K562 (cell line): ENCODE measurements at regions not wholly inside any gene's neighbourhood (a gene's known extent, or its start where the extent isn't known, plus 50 kb on each side); places are given as distances from the start of the nearest gene placed in this dataset.
A peak's percentile ranks its signal among the peaks of the same experiment; 100 is the strongest.

Source experiments
- C11orf30 ChIP-seq: fragments of 450-650 bp; IDR thresholded peaks from 2 replicates; pipeline ENCODE4 v1.6.1; 2016; ENCODE audit warnings: low read depth, mild to moderate bottlenecking
- CHD4 ChIP-seq: fragments of 200-600 bp; sonication (generic); IDR thresholded peaks from 3 replicates; pipeline ENCODE4 v1.6.1; 2012; ENCODE audit warnings: low read depth, mild to moderate bottlenecking, mixed read lengths, low read length, inconsistent platforms; ENCODE audit not compliant: insufficient read depth, insufficient replicate concordance, poor library complexity, severe bottlenecking
- ETS2 ChIP-seq: IDR thresholded peaks from 2 replicates; pipeline ENCODE4 v1.6.1; 2016; ENCODE audit warnings: borderline replicate concordance, missing genetic modification characterization, mild to moderate bottlenecking, moderate library complexity, missing compliant biosample characterization; ENCODE audit not compliant: poor library complexity, severe bottlenecking
- ETV1 ChIP-seq: fragments of 450-650 bp; conservative IDR thresholded peaks from 2 replicates; pipeline ENCODE4 v1.6.1; 2016; ENCODE audit warnings: missing genetic modification characterization, control low read depth, low read depth, missing compliant biosample characterization
- GABPA ChIP-seq: fragments of 200-800 bp; sonication (Bioruptor generic); conservative IDR thresholded peaks from 2 replicates; pipeline ENCODE4 v1.6.1; 2016; ENCODE audit warnings: low read depth, missing genetic modification characterization, missing compliant biosample characterization
- HEY1 ChIP-seq: fragments of 250-450 bp; sonication (Bioruptor Pico); IDR thresholded peaks from 2 replicates; pipeline ENCODE4 v1.5.0; 2020; ENCODE audit warnings: mild to moderate bottlenecking, moderate library complexity, borderline replicate concordance
- HSF4 ChIP-seq: fragments of 250-450 bp; sonication (Bioruptor Pico); IDR thresholded peaks from 2 replicates; pipeline ENCODE4 v2.1.2; 2022; ENCODE audit warnings: mild to moderate bottlenecking, moderate library complexity, borderline replicate concordance
- KHSRP ChIP-seq: fragments of 450-650 bp; IDR thresholded peaks from 2 replicates; pipeline ENCODE4 v1.6.1; 2017
- SETDB1 ChIP-seq: IDR thresholded peaks from one replicate; pipeline ENCODE4 v1.6.1; 2012; ENCODE audit warnings: low read length, control low read depth, inconsistent platforms
- SRSF7 ChIP-seq: fragments of 200-400 bp; formaldehyde crosslinking; optimal IDR thresholded peaks from 2 replicates; pipeline ENCODE3; 2017; ENCODE audit warnings: mild to moderate bottlenecking, low read depth, low read length
- U2AF2 ChIP-seq: fragments of 200-400 bp; formaldehyde crosslinking; optimal IDR thresholded peaks from 2 replicates; pipeline ENCODE3; 2017; ENCODE audit warnings: low read depth, mild to moderate bottlenecking, low read length
- ZBTB17 ChIP-seq: fragments of 450-650 bp; formaldehyde crosslinking; IDR thresholded peaks from 2 replicates; pipeline ENCODE4 v1.4.0; 2020; ENCODE audit warnings: mild to moderate bottlenecking
- ZC3H4 ChIP-seq: sonication (generic); formaldehyde crosslinking; IDR thresholded peaks from 2 replicates; pipeline ENCODE4 v1.9.0; 2021; ENCODE audit warnings: missing genetic modification reagents, borderline replicate concordance
- ZNF140 ChIP-seq: fragments of 250-450 bp; sonication (Bioruptor Pico); IDR thresholded peaks from 2 replicates; pipeline ENCODE4 v1.8.0; 2021; ENCODE audit warnings: moderate library complexity, mild to moderate bottlenecking, inconsistent platforms
- ZNF766 ChIP-seq: fragments of 200-800 bp; sonication (Bioruptor generic); conservative IDR thresholded peaks from 2 replicates; pipeline ENCODE4 v1.6.1; 2016; ENCODE audit warnings: missing genetic modification characterization, missing compliant biosample characterization
- TF ChIP-seq, protein P1 (sequence below): IDR thresholded peaks from 3 replicates; pipeline ENCODE4 v1.6.1; 2011; ENCODE audit warnings: borderline replicate concordance, mild to moderate bottlenecking; ENCODE audit not compliant: insufficient read length, insufficient read depth
- TF ChIP-seq, protein P2 (sequence below): fragments of 250-450 bp; sonication (Bioruptor Pico); IDR thresholded peaks from 2 replicates; pipeline ENCODE4 v1.5.0; 2021
- TF ChIP-seq, protein P3 (sequence below): sonication (generic); formaldehyde crosslinking; IDR thresholded peaks from 2 replicates; pipeline ENCODE4 v1.8.1; 2023; ENCODE audit warnings: mild to moderate bottlenecking, missing genetic modification reagents
- TF ChIP-seq, protein P4 (sequence below): fragments of 250-450 bp; sonication (Bioruptor Pico); IDR thresholded peaks from 2 replicates; pipeline ENCODE4 v1.8.0; 2021; ENCODE audit warnings: moderate library complexity, mild to moderate bottlenecking, inconsistent platforms
- TF ChIP-seq, protein P5 (sequence below): sonication (generic); IDR thresholded peaks from 2 replicates; pipeline ENCODE4 v1.6.1; 2016

DNA sequence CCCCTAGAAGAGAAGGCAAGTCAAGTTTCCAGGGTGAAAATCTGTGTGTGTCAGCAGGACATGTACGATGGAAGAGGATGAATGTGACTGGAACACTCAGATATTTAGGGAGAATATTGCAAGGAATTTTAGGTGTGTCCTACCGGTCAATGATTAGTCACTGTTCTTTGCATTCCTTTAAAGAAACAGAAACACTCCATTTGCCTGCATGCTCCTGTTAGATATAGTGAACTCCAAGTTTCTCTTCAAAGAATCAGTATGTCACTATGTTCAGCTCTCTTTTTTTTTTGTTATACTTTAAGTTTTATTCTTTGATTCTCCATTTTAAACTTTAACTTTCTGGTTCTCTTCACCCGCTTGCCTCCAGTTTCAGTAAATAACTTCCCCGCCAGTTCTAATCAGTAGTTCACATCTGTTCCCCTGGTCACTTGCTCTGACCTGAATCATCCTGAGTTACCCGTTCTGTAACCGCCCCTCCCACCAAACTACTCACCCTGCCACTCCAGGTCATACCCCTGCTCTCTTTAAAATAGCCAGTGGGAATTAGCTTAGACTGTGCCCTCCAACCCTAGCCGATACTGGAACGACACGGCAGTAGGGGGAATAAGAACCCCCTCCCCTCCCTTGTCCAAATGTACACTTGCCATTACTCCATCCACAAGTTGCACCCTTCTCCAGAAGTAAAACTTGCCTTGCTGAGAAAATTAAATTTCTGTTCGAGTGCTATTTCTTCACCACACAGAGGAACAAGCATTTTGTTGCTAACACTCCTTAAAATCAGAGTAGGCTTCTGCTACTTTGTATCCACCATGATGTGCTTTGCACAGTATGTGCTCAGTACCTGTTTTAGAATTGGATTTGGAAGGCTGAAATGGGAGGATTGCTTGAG lies 268.4 kb downstream of the METTL4 start (continued):
- TF ChIP-seq CHD4 (peak; percentile 39), ZNF766 (CRISPR knock-in tag) (peak; percentile 56; the same call in 1 of the 2 replicates), KHSRP (no peak), ZNF140 (CRISPR knock-in tag) (no peak; the same call in 1 of the 2 replicates), HEY1 (CRISPR knock-in tag) (no peak), ETS2 (tag) (no peak), C11orf30 (peak; percentile 81), ZBTB17 (CRISPR knock-in tag) (no peak), GABPA (tag) (no peak), ETV1 (tag) (0 out of 2 replicates have a peak, but pooled peaks have one; percentile 9), HSF4 (CRISPR knock-in tag) (no peak), U2AF2 (no peak), SETDB1 (no peak), SRSF7 (no peak), ZC3H4 (CRISPR knock-in tag) (no peak)
- TF ChIP-seq, protein P1, sequence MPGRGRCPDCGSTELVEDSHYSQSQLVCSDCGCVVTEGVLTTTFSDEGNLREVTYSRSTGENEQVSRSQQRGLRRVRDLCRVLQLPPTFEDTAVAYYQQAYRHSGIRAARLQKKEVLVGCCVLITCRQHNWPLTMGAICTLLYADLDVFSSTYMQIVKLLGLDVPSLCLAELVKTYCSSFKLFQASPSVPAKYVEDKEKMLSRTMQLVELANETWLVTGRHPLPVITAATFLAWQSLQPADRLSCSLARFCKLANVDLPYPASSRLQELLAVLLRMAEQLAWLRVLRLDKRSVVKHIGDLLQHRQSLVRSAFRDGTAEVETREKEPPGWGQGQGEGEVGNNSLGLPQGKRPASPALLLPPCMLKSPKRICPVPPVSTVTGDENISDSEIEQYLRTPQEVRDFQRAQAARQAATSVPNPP = no peak
- TF ChIP-seq, protein P2, sequence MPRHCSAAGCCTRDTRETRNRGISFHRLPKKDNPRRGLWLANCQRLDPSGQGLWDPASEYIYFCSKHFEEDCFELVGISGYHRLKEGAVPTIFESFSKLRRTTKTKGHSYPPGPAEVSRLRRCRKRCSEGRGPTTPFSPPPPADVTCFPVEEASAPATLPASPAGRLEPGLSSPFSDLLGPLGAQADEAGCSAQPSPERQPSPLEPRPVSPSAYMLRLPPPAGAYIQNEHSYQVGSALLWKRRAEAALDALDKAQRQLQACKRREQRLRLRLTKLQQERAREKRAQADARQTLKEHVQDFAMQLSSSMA (CRISPR knock-in tag) = no peak
- TF ChIP-seq, protein P3, sequence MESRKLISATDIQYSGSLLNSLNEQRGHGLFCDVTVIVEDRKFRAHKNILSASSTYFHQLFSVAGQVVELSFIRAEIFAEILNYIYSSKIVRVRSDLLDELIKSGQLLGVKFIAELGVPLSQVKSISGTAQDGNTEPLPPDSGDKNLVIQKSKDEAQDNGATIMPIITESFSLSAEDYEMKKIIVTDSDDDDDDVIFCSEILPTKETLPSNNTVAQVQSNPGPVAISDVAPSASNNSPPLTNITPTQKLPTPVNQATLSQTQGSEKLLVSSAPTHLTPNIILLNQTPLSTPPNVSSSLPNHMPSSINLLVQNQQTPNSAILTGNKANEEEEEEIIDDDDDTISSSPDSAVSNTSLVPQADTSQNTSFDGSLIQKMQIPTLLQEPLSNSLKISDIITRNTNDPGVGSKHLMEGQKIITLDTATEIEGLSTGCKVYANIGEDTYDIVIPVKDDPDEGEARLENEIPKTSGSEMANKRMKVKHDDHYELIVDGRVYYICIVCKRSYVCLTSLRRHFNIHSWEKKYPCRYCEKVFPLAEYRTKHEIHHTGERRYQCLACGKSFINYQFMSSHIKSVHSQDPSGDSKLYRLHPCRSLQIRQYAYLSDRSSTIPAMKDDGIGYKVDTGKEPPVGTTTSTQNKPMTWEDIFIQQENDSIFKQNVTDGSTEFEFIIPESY (CRISPR knock-in tag) = no peak
- TF ChIP-seq, protein P4, sequence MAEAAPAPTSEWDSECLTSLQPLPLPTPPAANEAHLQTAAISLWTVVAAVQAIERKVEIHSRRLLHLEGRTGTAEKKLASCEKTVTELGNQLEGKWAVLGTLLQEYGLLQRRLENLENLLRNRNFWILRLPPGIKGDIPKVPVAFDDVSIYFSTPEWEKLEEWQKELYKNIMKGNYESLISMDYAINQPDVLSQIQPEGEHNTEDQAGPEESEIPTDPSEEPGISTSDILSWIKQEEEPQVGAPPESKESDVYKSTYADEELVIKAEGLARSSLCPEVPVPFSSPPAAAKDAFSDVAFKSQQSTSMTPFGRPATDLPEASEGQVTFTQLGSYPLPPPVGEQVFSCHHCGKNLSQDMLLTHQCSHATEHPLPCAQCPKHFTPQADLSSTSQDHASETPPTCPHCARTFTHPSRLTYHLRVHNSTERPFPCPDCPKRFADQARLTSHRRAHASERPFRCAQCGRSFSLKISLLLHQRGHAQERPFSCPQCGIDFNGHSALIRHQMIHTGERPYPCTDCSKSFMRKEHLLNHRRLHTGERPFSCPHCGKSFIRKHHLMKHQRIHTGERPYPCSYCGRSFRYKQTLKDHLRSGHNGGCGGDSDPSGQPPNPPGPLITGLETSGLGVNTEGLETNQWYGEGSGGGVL = no peak
- TF ChIP-seq, protein P5, sequence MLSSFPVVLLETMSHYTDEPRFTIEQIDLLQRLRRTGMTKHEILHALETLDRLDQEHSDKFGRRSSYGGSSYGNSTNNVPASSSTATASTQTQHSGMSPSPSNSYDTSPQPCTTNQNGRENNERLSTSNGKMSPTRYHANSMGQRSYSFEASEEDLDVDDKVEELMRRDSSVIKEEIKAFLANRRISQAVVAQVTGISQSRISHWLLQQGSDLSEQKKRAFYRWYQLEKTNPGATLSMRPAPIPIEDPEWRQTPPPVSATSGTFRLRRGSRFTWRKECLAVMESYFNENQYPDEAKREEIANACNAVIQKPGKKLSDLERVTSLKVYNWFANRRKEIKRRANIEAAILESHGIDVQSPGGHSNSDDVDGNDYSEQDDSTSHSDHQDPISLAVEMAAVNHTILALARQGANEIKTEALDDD = peak; percentile 93
